NCI-H226 (cell line): ENCODE measurements at regions not wholly inside any gene's neighbourhood (a gene's known extent, or its start where the extent isn't known, plus 50 kb on each side); places are given as distances from the start of the nearest gene placed in this dataset.

Experiments
- DNase-seq: peaks from one replicate; pipeline ENCODE4 v3.0.0-alpha.2; 2015

DNA sequence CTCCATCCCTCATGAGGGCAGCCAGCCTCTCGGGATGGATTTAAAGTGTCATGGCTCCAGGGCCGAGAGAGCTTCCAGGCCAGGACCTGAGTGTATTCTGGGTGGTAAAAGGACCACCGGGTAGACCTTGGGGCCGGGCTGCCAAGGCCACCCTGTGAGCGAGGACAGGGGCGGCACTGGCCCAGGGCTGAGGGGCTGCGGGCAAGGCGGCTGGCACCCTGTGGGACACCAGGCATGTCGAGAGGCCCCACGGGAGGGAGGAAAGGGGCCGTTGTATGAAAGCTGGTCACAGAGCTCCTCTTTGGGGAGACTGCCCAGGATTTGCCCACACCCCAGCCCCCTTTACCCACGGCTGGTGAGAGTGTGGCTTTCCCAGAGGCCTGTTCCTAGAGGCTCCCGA is 92.3 kb upstream of the RTL6 start:
- DNase-seq: no peak

DNA sequence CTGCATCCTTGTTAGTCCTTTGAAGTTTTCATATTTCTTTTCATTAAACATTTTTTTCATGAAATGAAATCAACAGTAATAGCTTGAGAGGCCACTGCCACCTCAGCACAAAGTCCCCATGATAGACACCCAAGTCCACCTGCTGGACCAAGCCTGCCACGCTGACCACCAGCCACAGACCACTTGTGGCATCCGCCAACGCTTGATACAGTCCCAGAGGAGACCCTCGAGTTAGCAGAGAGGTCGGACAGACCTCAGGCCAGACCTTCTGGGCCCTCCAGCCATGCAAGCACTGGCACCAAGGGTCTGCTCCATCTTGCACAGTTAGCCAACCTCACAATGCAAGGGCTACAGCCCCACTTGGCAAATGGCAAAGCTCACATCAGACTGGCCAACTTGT is 91.8 kb upstream of the RTL6 start:
- DNase-seq: no peak

DNA sequence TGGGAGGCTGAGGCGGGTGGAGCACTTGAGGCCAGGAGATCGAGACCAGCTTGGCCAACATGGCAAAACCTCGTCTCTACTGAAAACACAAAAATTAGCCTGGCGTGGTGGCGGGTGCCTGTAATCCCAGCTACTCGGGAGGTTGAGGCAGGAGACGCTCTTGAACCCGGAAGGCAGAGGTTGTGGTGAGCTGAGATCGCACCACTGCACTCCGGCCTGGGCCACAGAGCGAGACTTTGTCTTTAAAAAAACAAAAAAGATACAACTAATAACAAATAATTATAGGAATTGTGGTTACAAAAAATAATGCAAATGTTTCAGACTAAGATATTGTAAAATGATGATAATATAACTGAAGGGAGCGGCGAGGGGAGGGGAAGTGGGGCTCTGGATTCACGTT is 90.3 kb upstream of the RTL6 start:
- no peak for DNase-seq

DNA sequence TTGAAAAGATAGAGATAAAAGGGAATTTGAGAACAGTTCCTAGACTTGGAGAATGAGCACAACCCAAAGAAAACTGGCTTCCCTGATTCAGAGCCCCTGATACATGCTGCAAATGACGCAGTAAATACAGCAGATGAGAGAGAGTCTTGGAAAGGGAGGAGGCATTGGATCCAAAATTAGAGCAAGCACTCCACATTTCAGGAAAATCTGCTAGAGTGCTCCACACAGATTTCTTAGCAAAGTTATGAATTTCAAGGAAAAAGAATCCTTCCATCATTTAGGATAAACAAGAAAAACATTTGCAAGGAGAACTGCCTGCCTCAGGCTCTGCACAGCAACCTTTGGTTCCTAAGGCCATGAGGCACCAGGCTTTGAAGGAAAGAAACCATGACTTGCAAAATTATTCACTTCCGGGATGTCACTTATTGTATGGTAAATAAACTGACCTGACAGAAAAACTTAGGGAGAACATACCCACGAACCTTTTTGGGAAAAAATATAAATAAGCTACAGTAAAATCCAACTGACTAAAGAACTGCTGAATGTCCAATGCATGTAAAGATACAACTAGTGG is 89.8 kb upstream of the RTL6 start:
- no peak for DNase-seq

DNA sequence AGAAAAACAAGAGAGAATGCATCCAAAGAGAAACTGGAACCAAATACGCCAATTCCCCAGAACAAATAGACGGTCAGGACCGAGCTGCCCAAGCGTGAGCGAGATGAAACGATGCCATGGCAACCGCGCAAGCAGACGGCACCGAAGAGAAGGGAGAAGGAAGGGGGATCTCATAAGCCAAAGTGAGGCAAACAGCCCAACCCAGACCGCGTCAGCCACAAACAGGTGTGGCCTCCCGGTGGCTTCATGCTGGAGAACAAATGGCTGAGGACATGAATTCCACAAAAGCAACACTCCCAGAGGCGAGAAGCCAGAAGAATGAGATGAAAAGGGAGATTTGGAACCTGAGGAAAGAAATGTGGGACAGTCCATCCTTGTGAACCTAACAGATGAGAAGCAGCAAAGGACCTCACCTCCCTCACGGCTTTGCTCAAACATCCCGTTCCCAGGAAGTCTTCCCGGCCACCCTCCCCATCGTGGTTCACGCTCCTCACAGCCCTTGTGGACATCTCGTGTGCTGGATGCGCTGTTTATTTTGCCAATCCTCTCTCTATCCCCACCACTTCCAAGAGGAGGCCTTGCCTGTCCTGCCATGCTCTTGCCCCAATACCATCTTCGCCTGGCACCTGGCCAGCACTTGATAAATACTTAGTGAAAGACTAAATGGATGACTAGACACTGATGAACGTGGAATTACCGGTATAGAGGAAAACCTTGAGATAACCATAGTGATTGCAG is 89.1 kb upstream of the RTL6 start:
- no peak for DNase-seq

DNA sequence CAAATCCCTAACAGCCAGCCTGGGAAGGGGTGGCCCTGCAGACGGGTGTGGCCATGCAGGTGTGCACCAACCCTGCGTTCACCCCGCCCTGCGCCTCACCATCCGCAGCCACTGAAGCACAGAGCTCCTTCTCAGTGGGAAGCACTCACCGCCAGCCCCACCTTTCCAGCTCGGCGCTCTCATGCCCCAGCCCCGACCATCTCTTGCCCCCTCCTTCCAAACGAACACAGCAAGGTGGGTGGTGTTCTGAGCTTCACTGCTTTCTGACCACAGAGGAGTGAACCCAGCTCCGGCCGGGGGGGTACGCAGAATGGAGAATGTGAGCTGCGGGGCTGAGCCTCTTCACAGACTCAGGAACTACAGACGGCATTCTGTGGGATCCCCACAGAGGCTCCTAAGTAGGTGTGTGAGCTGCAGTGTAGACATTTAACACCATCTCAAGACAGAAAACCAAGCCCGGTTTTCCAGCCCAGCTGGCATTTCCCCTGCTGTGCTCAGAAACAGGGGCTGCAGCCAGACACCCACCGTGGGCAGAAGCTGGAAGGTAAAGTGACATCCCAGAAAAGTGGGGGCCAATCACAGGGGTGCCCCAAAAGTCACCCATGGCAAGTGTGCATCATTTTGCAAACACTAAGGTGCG is 88.4 kb upstream of the RTL6 start:
- no peak for DNase-seq

DNA sequence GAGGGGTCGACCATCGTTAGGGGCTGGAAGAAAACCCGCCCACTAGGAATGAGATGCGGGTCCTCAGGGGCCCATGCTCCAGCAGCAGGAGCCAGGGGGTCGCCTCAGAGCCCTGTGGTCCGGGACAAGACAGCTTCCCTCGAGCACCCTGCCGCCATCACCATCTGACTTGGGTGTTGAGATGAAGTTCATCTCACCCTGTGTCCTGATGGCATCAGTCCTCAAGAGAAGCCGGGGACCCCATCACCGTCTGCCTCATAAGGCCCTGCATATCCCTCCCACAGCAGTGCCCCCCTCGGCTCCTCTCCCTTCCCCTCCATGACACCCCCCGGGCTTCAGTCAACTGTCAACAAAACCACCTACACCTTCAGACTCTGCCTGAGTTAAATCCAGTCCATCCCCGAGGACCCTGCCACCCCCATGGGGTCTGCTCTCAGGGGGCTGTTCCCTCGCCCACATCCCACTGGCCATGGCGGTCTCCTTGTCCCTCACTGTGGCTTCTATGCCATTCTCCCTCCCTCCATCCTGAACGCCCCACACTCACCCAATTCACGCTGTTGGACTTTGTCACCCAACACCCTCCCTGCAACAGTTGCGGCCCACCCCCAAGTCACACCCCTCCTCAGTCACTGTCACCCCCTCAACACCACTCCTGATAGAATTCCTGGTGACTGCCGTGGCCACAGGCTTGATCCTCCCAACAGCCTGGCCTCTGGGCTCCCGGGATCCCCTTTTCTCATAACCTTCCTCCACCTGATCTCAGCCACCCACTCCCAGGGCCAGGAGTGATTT is 87.7 kb upstream of the RTL6 start:
- DNase-seq: no peak

DNA sequence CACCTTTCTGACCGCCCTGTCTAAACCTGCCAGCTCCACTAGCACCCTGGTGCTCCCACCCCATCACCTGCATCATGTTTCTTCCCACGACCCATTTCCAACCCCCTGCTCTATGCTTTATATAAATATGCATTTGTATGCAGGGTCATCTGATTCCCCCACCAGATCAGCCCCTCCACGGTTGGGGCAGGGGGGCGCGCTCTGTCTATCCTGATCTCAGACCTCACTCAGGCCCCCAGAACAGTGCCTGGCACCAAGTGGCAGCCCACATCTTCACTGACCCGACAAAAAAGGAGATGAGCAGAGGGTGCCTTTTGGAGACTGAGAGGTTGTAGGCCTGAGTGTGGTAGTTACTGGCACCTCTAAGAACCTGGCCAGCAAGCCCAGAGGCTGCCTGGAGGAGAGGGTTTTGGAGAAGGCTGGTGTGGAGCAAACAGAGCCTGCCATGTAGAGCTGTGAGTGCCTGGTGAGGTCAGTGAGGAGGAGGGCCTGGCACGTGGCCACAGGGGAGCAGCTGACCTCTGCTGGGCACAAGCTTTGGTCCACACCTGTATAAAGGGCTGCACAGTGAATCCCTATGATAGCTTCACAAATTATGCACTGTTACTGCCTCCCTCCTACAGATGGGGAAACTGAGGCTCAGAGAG is 86.3 kb upstream of the RTL6 start:
- DNase-seq: peak; percentile 9

DNA sequence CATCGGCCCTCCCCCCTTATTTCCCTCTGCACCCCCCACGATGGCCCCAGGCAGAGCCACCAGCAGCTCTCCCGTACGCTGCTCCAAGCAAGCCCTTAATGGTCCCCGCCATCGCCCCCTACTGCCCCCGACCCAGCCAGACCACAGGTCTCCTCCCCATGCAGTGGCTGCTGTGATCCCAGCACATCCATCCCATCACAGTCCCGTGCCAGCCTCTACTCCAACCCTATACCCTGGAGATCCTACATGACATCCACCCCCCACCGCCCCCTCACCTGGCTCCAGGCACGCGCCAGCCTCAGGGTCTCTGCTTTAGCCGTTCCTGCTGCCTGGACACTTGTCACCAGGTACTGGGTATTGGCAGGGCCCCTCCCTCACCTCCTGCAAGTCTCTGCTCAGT is 85.8 kb upstream of the RTL6 start:
- no peak for DNase-seq

DNA sequence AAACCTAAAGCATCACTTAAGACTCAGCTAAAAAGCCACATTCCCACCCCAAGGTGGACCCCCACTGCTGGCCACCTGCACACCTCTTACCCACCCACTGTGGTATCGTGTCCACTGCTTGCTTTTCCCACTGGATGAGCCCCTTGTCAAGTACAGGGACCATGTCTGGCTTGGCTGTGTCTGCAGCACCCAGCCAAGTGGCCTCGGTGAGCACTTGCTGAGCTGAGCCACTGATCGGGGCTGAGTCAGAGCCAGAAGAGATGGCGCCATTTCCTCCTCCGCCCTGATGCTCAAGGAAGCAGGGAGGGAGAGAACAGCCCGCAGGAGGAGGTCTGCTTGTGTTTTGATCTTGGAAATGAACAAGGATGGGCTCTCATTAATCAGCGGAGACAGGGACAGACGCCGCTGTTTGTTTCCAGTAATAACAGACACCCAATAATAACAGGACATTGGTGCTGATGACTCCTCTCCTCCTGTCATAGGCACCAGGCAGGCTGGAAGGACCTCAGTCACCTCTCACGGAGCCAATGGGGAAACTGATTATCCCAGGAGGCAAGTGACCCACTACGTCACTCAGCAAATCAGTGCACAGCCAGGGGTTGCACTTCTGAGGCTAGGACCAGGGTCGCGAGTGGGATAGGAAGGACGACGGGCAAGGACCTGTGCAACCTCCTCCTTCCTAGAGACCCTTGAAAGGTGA is 85.2 kb upstream of the RTL6 start:
- DNase-seq: no peak

DNA sequence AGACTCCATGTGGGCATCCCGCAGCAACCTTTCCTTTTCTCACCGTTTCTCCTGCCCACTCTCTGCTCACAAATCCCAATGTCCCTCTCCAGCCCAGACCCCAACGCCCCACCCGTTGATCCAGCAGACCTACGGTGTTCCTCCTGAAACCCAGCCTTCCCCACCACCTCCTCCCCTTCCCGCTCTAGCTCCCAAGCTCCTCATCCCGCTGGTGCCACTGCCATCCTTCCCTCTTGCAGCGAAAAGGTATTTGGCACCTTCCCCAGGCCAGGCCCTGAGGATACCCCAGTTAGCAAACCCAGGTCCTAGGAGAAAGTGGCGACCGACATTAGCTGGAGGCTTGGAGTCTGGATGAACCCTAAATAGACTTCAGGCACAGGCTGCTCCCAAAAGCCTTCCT is 84.0 kb upstream of the RTL6 start:
- DNase-seq: no peak

DNA sequence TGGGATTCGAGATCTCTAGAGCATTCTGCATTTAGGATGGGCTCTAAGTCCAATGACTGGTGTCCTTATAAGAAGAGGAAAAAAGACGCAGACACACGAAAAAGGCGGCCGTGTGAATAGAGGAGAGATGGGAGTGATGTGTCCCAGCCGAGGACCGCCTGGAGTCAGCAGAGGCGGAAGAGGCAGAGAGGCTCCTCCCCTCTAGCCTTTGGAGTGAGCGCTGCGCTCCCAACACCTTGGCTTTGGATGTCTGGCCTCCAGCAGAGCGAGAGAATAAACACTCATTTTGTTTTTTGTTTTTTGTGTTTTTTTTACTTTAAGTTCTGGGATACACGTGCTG is 83.0 kb upstream of the RTL6 start:
- DNase-seq: no peak

DNA sequence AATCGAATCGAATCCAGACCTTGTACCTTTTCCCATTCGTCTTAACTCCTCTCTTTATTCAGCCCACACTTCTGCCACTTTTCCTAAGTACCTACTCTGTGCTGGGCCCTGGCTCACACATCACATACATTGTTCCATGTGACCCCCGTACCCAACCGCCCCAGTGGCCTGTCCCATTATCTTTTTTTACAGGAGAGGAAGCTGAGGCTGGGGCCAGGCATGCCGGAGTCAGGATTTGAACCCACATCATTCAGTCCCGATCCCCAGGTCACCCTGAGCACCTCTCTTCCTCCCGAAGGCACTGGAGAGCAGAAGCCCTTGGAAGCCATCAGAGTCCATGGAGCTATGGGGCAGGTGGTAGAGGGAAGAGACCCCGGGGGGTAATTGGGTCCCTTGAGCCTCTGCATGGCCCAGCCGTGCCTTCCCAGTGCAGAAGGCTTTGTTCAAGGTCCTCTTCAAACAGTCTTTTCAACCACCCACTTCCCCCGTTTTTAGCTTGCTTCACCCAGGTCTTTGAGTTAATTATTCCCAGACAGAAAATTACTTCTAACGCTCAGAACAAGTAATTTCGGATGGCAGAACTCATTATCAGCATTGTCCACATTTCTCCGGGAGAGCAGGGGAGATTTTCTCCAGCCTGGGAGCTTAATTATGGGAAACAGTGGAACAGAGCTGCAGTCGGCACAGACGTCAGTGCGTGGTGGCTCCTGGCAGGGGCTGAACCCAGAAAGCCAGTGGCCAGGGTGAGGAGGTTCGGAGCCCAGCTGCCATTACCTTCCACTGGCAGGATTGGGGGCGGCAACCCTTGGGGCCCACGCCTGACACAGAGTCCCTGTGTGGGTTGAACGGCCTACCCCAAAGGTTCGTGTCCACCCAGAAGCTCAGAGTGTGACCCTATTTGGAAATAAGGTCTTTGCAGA is 82.4 kb upstream of the RTL6 start:
- no peak for DNase-seq

DNA sequence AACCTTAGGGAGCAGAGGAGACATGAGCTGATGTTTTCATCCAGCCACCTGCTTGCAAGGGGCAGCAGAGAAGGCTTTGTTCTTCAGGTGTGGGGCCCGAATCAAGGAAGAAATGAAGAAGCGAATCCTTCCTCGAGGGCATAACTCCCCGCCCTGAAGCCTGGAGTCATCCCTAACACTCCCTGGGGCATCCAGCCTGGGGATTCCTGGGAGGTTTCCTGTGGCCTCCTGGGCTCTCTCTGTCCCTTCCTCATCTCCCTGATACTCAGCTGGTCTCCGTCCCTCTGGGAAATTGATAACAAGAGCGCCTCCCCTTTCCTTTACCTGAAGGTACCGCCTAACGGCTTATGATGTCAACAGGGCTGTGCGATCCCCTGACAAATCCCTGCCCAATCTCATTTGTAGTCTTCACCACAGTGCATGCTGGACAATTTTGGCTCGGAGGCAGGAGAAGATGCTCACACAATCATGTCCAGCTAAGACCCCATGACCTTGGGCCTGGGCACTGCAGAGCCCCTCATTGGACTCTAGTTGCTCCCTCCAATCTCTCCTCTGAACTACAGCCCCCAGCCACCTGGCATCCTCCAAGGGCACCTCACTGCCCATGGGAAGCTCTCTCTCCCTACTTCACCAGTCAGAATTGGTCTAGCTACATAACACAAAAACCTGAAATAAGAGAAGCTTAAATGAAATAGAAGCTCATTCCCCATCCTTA is 80.6 kb upstream of the RTL6 start:
- no peak for DNase-seq

DNA sequence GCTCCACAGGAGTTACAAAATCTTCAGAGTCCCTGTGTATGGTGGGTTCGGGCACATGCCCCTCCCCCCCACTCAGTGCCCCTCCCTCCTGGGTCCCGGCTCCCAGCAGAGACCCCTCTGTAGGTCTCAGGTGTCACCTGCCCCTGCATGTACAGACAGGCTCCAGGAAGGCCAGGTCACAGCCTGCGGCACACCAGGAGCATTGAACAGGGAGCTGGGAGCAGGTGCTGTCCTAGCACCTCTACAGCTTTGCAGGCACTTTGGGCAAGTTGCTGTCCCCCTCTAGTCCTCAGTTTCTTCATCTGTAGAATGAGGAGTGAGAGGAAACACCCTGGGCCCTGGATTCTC is 80.1 kb upstream of the RTL6 start:
- DNase-seq: no peak

DNA sequence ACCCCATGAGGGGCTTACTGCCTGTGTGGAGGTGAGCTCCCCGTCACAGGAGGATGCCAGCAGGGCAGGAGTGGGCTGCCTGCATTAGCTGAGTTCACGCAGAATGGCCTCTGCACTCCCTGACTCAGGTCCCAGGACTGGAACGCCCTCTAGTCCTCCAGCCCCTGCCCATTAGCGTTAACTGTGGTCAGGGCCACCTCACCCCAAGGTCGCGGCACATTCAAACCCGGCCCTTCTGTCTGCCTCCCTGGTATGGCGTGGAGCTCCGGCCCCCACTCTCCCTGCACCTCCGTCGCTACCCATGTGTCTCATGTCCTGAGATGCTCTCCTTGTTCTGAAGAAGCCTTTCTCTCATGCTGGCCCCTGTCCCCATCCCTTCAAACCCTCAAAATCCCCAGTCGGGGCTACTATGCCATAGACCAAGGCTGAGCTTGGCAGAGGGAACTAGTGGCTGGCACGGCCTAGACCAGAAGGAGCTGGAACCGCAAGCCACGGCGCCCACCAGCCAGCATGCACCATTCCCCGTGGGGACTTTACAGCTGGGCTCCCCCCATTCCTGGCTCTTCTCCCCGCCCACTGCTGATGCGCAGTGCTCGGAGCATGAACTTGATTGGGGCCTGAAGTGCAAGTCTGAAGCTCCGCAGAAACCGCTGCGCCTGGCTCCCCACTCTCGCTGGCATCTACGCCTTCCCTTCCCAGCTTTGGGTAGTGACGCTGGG is 79.5 kb upstream of the RTL6 start:
- no peak for DNase-seq

DNA sequence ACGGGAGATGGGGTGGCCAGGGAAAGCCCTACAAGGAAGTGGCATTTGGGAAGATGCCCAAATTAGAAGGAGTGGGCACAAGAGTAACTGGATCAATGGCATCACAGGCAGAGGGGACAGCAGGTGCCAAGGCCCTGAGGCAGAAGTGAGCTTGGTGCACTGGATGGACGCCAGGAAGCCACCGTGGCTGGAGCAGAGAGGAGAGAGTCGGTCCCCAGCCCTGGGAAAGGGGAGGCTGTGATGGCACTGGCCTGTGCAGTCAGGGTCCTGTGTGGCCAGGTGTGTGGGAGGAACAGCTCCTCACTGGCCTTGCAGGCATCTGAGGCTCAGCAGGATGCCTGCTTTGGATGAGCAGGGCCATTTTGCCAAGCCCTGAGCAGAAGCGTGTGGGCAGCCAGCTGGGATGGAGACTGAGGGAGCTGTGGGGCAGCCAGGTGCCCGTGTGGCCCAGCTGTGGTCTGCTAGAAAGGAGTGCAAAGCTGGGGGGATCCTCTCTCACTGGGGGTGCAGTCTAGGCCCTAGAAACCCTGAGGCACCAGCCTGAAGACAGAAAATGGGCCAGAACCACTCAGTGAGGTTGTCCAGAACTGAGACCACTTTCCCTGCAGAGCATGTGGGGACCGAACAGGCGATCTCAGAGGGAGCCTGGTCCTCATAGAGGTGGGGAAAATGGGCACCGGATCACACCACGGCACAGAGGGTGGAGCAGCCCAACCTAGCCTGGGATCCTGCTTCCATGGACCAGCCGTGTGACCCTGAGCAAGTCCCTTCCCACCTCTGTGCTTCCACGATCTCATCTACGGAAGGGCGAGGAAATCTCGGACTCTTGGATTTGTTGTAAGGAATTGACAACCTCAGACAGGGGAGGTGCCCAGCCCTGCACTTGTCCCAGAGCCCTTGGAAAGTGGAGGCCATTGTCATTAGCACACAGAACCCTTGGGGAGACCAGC is 78.6 kb upstream of the RTL6 start:
- no peak for DNase-seq

DNA sequence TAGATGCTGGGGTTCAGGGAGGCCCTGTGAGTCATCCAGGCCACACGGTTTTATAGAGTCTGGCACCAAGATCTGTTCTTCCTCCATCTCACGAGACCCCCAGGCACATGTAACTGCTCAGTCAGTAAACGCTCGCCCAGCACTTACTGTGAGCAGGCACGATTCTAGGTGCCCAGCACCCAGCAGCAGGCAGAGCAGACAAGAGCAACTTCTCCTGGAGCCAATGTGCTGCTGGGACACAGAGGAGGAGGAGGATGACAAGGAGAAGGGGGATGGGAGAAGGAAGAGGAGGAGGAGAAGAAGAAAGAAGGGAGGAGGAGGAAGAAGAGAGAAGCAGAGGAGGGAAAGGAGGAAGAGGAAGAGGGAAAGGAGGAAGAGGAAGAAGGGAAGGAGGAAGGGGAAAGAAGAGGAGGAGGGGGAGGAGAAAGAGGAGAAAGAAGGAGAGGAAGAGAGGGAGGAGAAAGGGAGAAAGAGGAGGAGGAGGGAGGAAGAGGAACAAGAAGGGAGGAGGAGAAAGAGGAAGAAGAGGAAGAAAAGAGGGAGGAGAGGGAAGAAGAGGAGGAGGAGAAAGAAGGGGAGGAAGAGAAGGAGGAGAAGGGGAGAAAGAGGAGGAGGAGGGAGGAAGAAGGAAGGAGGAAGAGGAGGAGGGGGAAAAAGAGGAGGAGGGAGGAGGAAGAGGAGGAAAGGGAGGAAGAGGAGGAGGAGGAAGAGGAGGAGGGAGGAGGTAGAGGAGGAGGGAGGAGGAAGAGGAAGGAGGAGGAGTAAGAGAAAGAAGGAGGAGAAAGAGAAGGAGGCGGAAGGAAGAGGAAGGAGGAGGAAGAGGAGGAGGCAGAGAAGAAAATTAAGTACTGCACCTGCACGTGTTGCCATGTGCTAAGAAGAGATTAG is 77.6 kb upstream of the RTL6 start:
- no peak for DNase-seq
